ENCODE measurements at regions not wholly inside any gene's neighbourhood (a gene's known extent, or its start where the extent isn't known, plus 50 kb on each side); places are given as distances from the start of the nearest gene placed in this dataset.

DNA sequence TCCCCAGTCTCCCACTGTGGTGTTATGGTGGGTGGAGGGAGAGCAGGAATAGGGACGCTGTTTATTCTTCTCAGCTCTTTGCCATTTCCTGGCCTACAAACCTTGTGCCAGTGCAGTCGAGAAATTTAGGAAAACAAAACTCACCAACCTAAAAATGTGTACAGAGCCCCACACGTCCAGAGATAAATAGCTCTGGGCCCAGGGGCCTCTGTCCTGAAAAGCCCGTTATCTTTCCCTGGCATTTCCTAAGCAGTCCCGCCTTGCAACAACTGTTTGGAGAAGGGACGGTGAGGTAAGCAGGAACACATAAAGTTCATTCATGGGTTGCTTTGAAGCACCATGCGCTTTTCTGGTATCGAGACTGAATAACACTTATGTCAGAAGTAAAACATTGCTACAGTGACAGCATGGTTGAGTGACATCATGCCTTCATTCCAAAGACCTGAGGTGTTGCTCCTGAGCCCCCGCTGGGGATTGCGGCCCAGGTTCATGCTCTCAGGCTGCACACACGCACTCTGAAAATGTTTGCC, 80.1 kb upstream of the NXT1 start (continued):
- TF ChIP-seq, protein P1, sequence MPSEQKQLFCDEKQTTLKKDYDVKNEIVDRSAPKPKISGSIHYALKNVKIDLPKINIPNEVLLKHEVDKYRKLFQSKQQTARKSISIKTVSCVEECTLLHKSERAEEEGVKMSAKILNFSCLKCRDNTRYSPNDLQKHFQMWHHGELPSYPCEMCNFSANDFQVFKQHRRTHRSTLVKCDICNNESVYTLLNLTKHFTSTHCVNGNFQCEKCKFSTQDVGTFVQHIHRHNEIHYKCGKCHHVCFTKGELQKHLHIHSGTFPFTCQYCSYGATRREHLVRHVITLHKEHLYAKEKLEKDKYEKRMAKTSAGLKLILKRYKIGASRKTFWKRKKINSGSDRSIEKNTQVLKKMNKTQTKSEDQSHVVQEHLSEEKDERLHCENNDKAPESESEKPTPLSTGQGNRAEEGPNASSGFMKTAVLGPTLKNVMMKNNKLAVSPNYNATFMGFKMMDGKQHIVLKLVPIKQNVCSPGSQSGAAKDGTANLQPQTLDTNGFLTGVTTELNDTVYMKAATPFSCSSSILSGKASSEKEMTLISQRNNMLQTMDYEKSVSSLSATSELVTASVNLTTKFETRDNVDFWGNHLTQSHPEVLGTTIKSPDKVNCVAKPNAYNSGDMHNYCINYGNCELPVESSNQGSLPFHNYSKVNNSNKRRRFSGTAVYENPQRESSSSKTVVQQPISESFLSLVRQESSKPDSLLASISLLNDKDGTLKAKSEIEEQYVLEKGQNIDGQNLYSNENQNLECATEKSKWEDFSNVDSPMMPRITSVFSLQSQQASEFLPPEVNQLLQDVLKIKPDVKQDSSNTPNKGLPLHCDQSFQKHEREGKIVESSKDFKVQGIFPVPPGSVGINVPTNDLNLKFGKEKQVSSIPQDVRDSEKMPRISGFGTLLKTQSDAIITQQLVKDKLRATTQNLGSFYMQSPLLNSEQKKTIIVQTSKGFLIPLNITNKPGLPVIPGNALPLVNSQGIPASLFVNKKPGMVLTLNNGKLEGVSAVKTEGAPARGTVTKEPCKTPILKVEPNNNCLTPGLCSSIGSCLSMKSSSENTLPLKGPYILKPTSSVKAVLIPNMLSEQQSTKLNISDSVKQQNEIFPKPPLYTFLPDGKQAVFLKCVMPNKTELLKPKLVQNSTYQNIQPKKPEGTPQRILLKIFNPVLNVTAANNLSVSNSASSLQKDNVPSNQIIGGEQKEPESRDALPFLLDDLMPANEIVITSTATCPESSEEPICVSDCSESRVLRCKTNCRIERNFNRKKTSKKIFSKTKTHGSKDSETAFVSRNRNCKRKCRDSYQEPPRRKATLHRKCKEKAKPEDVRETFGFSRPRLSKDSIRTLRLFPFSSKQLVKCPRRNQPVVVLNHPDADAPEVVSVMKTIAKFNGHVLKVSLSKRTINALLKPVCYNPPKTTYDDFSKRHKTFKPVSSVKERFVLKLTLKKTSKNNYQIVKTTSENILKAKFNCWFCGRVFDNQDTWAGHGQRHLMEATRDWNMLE (tag by site-specific recombination; conservative IDR thresholded peaks at IDR 0.05; ENCODE audit: low read depth) = peak; percentile 56; the same call in 1 of the 2 replicates
- TF ChIP-seq ZBTB20 (tag by site-specific recombination; IDR thresholded peaks at IDR 0.05) (peak; percentile 36; the same call in 1 of the 2 replicates), SCRT2 (tag by site-specific recombination; IDR thresholded peaks at IDR 0.05) (0 out of 2 replicates have a peak, but pooled peaks have one; percentile 51), OSR2 (tag by site-specific recombination; IDR thresholded peaks at IDR 0.05) (no peak), ZNF660 (tag by site-specific recombination; IDR thresholded peaks at IDR 0.05) (peak; percentile 62; the same call in 1 of the 2 replicates), BCL11A (tag by site-specific recombination; IDR thresholded peaks at IDR 0.05; ENCODE audit: low read depth) (no peak), KLF10 (tag by site-specific recombination; IDR thresholded peaks at IDR 0.05) (0 out of 2 replicates have a peak, but pooled peaks have one; percentile 35), ZNF558 (tag by site-specific recombination; IDR thresholded peaks at IDR 0.05) (peak; percentile 29; the same call in 1 of the 2 replicates), ZNF785 (tag by site-specific recombination; IDR thresholded peaks at IDR 0.05) (no peak), ZNF561 (tag by site-specific recombination; IDR thresholded peaks at IDR 0.05; ENCODE audit: borderline replicate concordance) (no peak), ZXDB (tag by site-specific recombination; IDR thresholded peaks at IDR 0.05) (peak; percentile 20; the same call in 1 of the 2 replicates), FEZF1 (tag by site-specific recombination; IDR thresholded peaks at IDR 0.05) (peak; percentile 91), ZNF223 (tag by site-specific recombination; IDR thresholded peaks at IDR 0.05) (no peak), ZNF394 (tag by site-specific recombination; IDR thresholded peaks at IDR 0.05; ENCODE audit: borderline replicate concordance) (0 out of 2 replicates have a peak, but pooled peaks have one; percentile 33), SP7 (tag by site-specific recombination; IDR thresholded peaks at IDR 0.05) (peak; percentile 80), HOXA7 (CRISPR knock-in tag; IDR thresholded peaks at IDR 0.05; ENCODE audit: borderline replicate concordance) (no peak), GLI2 (tag by site-specific recombination; IDR thresholded peaks at IDR 0.05; ENCODE audit: borderline replicate concordance, low read depth) (0 out of 2 replicates have a peak, but pooled peaks have one; percentile 15), ZNF416 (tag by site-specific recombination; IDR thresholded peaks at IDR 0.05) (peak; percentile 42; the same call in 1 of the 2 replicates), ZNF366 (tag by site-specific recombination; conservative IDR thresholded peaks at IDR 0.05) (peak; percentile 70)
- TF ChIP-seq, protein P2, sequence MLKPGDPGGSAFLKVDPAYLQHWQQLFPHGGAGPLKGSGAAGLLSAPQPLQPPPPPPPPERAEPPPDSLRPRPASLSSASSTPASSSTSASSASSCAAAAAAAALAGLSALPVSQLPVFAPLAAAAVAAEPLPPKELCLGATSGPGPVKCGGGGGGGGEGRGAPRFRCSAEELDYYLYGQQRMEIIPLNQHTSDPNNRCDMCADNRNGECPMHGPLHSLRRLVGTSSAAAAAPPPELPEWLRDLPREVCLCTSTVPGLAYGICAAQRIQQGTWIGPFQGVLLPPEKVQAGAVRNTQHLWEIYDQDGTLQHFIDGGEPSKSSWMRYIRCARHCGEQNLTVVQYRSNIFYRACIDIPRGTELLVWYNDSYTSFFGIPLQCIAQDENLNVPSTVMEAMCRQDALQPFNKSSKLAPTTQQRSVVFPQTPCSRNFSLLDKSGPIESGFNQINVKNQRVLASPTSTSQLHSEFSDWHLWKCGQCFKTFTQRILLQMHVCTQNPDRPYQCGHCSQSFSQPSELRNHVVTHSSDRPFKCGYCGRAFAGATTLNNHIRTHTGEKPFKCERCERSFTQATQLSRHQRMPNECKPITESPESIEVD (tag by site-specific recombination; IDR thresholded peaks at IDR 0.05) = peak; percentile 24; the same call in 1 of the 2 replicates
- TF ChIP-seq, protein P3, sequence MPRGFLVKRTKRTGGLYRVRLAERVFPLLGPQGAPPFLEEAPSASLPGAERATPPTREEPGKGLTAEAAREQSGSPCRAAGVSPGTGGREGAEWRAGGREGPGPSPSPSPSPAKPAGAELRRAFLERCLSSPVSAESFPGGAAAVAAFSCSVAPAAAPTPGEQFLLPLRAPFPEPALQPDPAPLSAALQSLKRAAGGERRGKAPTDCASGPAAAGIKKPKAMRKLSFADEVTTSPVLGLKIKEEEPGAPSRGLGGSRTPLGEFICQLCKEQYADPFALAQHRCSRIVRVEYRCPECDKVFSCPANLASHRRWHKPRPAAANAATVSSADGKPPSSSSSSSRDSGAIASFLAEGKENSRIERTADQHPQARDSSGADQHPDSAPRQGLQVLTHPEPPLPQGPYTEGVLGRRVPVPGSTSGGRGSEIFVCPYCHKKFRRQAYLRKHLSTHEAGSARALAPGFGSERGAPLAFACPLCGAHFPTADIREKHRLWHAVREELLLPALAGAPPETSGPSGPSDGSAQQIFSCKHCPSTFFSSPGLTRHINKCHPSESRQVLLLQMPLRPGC (tag by site-specific recombination; IDR thresholded peaks at IDR 0.05) = peak; percentile 78; the same call in 1 of the 2 replicates
- TF ChIP-seq, protein P4, sequence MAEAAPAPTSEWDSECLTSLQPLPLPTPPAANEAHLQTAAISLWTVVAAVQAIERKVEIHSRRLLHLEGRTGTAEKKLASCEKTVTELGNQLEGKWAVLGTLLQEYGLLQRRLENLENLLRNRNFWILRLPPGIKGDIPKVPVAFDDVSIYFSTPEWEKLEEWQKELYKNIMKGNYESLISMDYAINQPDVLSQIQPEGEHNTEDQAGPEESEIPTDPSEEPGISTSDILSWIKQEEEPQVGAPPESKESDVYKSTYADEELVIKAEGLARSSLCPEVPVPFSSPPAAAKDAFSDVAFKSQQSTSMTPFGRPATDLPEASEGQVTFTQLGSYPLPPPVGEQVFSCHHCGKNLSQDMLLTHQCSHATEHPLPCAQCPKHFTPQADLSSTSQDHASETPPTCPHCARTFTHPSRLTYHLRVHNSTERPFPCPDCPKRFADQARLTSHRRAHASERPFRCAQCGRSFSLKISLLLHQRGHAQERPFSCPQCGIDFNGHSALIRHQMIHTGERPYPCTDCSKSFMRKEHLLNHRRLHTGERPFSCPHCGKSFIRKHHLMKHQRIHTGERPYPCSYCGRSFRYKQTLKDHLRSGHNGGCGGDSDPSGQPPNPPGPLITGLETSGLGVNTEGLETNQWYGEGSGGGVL (tag by site-specific recombination; IDR thresholded peaks at IDR 0.05) = 0 out of 2 replicates have a peak, but pooled peaks have one; percentile 33
- TF ChIP-seq, protein P5, sequence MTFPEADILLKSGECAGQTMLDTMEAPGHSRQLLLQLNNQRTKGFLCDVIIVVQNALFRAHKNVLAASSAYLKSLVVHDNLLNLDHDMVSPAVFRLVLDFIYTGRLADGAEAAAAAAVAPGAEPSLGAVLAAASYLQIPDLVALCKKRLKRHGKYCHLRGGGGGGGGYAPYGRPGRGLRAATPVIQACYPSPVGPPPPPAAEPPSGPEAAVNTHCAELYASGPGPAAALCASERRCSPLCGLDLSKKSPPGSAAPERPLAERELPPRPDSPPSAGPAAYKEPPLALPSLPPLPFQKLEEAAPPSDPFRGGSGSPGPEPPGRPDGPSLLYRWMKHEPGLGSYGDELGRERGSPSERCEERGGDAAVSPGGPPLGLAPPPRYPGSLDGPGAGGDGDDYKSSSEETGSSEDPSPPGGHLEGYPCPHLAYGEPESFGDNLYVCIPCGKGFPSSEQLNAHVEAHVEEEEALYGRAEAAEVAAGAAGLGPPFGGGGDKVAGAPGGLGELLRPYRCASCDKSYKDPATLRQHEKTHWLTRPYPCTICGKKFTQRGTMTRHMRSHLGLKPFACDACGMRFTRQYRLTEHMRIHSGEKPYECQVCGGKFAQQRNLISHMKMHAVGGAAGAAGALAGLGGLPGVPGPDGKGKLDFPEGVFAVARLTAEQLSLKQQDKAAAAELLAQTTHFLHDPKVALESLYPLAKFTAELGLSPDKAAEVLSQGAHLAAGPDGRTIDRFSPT (tag by site-specific recombination; IDR thresholded peaks at IDR 0.05) = peak; percentile 84
- TF ChIP-seq, protein P6, sequence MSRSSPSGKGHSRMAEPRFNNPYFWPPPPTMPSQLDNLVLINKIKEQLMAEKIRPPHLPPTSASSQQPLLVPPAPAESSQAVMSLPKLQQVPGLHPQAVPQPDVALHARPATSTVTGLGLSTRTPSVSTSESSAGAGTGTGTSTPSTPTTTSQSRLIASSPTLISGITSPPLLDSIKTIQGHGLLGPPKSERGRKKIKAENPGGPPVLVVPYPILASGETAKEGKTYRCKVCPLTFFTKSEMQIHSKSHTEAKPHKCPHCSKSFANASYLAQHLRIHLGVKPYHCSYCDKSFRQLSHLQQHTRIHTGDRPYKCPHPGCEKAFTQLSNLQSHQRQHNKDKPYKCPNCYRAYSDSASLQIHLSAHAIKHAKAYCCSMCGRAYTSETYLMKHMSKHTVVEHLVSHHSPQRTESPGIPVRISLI (tag by site-specific recombination; IDR thresholded peaks at IDR 0.05) = no peak
